ENCODE measurements at regions not wholly inside any gene's neighbourhood (a gene's known extent, or its start where the extent isn't known, plus 50 kb on each side); places are given as distances from the start of the nearest gene placed in this dataset.
A peak's percentile ranks its signal among the peaks of the same experiment; 100 is the strongest.

DNA sequence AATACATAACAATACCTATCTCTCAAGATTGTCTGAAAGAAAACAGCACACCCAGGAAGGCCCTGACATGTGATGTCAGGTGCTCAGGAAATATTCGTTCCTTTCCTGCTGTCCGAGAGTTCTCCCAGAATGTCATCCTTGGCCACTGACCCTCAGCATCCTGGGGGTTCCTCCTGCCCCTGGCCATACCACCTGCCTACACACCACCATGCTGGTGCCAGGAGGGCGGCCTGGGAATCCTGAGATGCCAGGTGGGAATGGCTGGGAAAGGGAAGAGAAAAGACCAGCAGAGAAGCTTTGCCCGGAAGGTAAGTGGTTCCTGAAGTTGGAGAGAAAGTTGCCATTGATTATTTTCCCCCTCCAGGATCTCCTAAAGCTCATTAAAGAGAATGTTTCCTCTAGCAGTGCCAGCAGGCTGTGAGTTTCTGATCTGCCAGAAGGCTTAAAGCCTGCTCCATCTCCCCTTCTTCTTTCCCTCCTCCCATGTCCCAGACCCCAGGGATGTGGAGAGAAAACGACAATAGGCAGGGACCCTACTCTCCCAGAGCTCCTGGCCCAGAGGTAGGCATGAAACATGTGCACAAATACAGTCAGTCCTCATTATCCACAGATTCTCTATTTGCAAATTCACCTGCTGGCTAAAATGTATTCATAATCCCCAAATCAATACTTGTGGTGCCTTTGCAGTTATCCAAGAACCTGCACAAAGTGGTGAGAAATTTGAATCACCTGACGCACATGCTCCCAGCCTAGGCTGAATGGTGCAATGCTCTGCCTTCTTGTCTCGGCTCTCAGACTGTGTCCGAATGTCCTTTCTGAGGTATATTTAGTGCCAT is 147.1 kb upstream of the MYCN start:
- H3K36me3 Mint-ChIP-seq (ENCODE audit: insufficient read depth in 2 of 2) = no peaks in the 10 kb centered on the region
- H3K4me1 Mint-ChIP-seq (ENCODE audit: low read depth) = no peaks in the 10 kb centered on the region
- peaks cover 6% of the 10 kb centered on the region for H3K27me3 Mint-ChIP-seq (ENCODE audit: low read depth)
- ATAC-seq (replicated peaks in 1 of 2) = no peak
- DNase-seq = no peak
- no peaks in the 10 kb centered on the region for H3K9me3 Mint-ChIP-seq
- no peak overlapping the region for H3K4me3 Mint-ChIP-seq
- no peak overlapping the region for H3K27ac Mint-ChIP-seq

DNA sequence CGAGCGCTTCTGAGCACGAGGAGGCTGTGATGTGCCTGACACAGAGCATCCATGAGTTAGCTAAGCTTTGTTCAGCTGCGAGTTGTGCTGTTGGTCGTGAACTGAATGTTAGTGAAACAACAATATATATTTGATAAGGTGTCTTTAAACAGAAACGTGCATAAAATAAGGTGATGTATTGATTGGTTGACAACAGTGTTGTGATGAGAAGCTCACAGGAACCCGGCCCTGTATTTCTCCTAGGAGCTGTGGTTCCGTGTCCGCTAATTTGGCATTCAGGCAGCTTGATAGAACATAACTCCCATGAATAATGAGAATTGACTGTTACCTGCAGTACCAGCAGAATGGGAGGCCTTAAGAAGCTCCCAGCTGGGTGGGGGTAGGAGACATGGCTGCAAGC is 146.4 kb upstream of the MYCN start:
- H3K27me3 Mint-ChIP-seq (ENCODE audit: low read depth) = peaks cover 6% of the 10 kb centered on the region
- H3K27ac Mint-ChIP-seq = no peak overlapping the region
- ATAC-seq (replicated peaks in 1 of 2) (no peak), DNase-seq (no peak)
- H3K4me3 Mint-ChIP-seq = no peak overlapping the region
- H3K36me3 Mint-ChIP-seq (ENCODE audit: insufficient read depth in 2 of 2) = no peaks in the 10 kb centered on the region
- no peaks in the 10 kb centered on the region for H3K9me3 Mint-ChIP-seq
- H3K4me1 Mint-ChIP-seq (ENCODE audit: low read depth) = no peaks in the 10 kb centered on the region

DNA sequence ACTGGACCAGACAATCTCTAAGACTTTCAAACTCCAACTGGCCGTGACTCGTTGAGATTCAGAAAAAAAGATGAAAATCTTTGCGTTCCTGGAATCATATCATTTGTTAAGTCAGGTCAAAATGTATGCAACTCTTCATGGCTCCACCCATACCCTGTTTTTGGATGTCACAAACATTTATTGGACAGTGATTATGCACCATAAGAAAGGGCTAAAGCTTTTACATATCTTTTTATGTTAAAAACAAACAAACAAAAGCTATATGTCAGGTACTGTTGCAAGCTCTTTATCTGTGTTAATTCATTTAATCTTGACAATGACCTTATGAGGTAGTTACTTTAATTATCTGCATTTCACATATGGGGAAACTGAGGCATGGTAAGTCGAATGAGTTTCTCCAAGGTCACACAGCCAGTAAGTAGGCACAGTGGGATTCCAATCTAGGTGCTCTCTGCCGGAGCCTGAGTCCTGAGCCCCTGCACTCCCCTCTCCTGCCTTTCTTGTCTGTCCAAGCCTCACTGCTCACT is 145.7 kb upstream of the MYCN start:
- Mint-ChIP-seq H3K27me3 (ENCODE audit: low read depth) (peaks cover 6% of the 10 kb centered on the region), H3K4me3 (no peak overlapping the region), H3K9me3 (no peaks in the 10 kb centered on the region), H3K27ac (no peak overlapping the region), H3K36me3 (ENCODE audit: insufficient read depth in 2 of 2) (no peaks in the 10 kb centered on the region), H3K4me1 (ENCODE audit: low read depth) (no peaks in the 10 kb centered on the region)
- no peak for DNase-seq
- ATAC-seq (replicated peaks in 1 of 2) = no peak

DNA sequence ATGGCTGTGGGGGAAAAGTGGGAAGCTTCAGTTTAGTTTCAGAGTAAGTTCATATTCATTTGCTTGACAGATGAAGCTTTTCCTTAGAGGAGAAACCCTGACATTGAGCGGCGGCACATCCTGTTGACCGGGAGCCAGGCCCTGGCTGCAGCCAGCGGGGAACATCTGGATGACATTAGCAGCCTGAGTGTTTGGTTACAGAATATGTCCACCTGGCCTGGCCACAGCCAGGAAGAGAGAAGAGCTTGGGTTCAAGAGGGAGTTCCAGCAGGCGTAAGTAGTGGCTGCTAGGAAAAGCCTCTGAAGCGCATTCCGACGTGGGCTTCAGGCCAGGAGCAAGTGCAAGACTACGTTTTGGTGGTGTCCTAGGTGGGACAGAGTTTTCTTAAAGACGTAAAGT is 144.9 kb upstream of the MYCN start:
- Mint-ChIP-seq H3K9me3 (no peaks in the 10 kb centered on the region), H3K27ac (no peak overlapping the region), H3K27me3 (ENCODE audit: low read depth) (peaks cover 6% of the 10 kb centered on the region), H3K36me3 (ENCODE audit: insufficient read depth in 2 of 2) (no peaks in the 10 kb centered on the region), H3K4me1 (ENCODE audit: low read depth) (no peaks in the 10 kb centered on the region), H3K4me3 (no peak overlapping the region)
- ATAC-seq (replicated peaks in 1 of 2) = no peak
- DNase-seq = no peak

DNA sequence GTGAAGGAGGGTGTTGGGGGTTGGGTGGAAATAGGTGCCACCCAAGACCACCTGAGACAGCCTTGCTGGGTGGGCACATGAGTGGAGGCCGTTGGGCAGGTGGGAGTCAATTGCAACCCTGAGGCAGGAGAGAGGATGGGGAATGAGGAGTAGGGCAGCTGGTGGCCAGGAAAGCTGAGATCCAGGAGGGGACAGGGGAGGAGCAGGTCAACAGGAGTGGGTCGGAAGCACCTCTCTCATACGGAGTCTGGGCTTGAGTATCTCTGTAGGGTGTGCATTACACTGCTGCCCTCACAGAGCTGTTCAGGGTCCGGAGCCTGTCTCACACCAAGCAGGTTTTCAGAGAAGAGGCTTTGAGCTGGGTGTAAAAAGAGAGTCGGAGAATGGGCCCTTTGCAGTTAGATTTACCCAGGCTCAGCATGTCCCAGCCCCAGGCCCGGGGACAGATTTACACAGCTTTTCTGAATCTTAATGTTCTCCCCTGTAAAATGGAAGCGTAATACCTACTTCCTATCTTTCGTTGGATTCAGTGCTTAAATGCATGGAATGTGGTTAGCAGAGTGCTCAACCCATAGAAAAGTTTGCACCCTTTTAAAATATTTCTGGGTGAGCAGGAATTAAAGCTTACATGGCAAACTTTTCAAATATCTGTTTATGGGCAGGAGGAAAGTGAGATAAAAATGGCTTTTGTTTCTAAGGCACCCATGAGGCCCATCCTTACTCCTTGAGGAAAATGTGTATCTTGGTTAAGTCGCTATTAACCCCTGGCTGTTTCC is 144.0 kb upstream of the MYCN start:
- Mint-ChIP-seq H3K27me3 (ENCODE audit: low read depth) (peaks cover 3% of the 10 kb centered on the region), H3K4me3 (no peak overlapping the region), H3K4me1 (ENCODE audit: low read depth) (no peaks in the 10 kb centered on the region), H3K36me3 (ENCODE audit: insufficient read depth in 2 of 2) (no peaks in the 10 kb centered on the region), H3K27ac (no peak overlapping the region), H3K9me3 (no peaks in the 10 kb centered on the region)
- DNase-seq (no peak), ATAC-seq (replicated peaks in 1 of 2) (no peak)

DNA sequence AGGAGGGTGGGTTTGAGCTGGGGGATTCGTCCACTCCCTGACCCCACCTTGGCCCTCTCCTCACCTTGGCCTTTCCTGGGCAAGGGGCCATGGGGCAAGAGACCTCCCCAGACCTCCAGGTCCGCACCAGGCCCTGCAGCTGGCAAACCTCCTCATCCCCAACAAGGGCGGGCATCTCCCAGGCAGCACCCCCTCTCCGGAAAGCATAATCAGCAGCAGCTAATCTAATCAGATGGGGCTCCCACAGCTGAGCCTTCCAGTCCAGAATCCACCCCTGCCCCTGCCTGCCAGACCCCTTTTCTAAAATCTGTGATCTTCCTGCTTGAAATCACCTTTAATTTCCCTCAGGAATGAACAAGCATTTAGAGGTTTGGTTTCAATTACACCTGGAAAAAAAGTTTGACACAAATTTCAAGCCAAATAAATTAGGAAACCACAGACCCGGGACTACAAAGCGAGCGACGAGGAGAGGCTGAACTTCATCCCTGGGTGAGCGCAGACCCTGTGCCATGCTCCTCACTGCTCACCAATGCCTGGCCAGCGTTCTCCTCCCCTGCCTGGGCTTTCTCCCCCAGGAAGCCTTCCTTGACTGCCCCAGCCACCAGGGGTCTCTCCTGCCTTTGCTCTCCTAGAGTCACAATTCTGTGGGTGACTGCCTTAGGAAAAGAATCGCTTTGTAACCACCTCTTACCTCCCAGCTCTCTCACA is 143.0 kb upstream of the MYCN start:
- Mint-ChIP-seq H3K27ac (no peak overlapping the region), H3K4me1 (ENCODE audit: low read depth) (no peaks in the 10 kb centered on the region), H3K4me3 (no peak overlapping the region), H3K27me3 (ENCODE audit: low read depth) (no peaks in the 10 kb centered on the region), H3K36me3 (ENCODE audit: insufficient read depth in 2 of 2) (no peaks in the 10 kb centered on the region), H3K9me3 (no peaks in the 10 kb centered on the region)
- DNase-seq = no peak
- ATAC-seq (replicated peaks in 1 of 2) = no peak

DNA sequence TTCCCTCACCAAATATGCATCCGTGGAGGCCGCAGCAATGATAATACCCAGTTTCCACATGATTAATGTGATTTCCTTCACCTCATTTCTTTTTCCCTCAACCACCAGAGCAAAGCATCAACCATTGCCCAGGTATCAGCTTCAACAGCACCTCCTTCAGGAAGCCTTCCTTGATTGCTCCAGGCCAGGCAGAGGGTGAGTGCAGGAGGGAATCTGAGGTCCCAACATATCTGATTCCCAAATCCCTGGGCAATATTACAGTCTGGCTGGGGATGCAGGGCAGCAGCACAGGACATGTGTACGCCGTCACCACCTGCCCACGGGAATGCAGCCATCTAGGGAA is 142.4 kb upstream of the MYCN start:
- ATAC-seq (replicated peaks in 1 of 2) = no peak
- H3K36me3 Mint-ChIP-seq (ENCODE audit: insufficient read depth in 2 of 2) = no peaks in the 10 kb centered on the region
- no peaks in the 10 kb centered on the region for H3K4me1 Mint-ChIP-seq (ENCODE audit: low read depth)
- no peak overlapping the region for H3K27ac Mint-ChIP-seq
- no peak overlapping the region for H3K4me3 Mint-ChIP-seq
- no peaks in the 10 kb centered on the region for H3K27me3 Mint-ChIP-seq (ENCODE audit: low read depth)
- DNase-seq = no peak
- H3K9me3 Mint-ChIP-seq = no peaks in the 10 kb centered on the region

DNA sequence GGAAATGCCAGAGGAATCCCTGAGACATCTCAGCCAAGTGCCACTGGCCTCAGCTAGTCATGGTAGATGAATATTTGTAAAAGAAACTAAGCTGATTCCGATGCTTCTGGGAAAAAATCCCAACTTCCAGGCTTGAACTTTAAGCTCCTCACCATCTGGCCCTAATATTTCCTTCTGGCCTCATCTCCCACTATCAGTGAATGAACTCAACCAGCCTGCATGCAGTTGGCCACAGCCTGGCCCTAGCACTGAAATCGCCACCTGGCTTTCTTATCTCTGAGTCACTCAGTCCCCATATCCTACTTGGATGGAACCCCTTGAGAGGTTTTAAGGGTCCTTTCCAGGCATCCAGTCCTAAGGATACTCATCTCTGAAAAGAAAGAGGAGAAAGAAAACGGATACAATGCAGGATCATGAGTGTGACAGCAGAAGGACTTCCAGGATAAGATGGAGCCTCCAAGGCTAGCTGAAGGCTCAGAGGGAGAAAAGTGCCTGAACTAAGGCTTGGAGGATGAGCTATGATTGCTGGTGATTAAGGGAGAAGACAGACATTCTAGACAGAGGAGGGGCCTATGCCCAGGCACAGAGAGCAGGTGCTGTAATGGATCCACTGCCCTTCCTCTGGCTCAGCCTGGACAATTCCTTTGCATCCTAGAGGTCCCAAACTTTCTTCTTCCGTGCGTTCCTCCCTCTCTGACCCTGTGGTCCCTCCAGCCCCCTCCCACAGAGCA is 141.5 kb upstream of the MYCN start:
- no peak overlapping the region for H3K27ac Mint-ChIP-seq
- no peak overlapping the region for H3K4me3 Mint-ChIP-seq
- H3K36me3 Mint-ChIP-seq (ENCODE audit: insufficient read depth in 2 of 2) = no peaks in the 10 kb centered on the region
- no peaks in the 10 kb centered on the region for H3K9me3 Mint-ChIP-seq
- ATAC-seq (replicated peaks in 1 of 2) = no peak
- H3K27me3 Mint-ChIP-seq (ENCODE audit: low read depth) = no peaks in the 10 kb centered on the region
- H3K4me1 Mint-ChIP-seq (ENCODE audit: low read depth) = no peaks in the 10 kb centered on the region
- DNase-seq = no peak

DNA sequence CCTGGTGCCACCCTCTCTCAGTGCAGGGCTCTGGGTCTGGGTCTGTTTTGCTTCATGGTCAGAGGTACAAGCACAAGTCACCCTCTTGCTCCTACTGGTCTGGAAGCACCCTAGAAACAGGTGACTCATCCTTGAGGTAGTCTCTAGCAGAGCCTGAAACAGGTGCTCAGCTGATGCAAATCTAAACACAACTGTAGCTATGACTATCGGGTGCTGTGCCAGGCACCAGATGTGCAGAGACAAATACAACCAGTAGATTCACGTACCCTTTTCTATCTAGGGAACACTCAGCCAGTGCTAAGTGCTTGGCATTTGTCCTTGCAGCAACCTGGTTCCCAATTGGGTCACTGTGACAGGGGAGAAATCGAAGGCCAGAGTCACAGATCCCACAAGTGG is 140.9 kb upstream of the MYCN start:
- Mint-ChIP-seq H3K4me1 (ENCODE audit: low read depth) (no peaks in the 10 kb centered on the region), H3K27ac (no peak overlapping the region), H3K27me3 (ENCODE audit: low read depth) (no peaks in the 10 kb centered on the region), H3K36me3 (ENCODE audit: insufficient read depth in 2 of 2) (no peaks in the 10 kb centered on the region), H3K4me3 (no peak overlapping the region), H3K9me3 (no peaks in the 10 kb centered on the region)
- no peak for DNase-seq
- ATAC-seq (replicated peaks in 1 of 2) = peak in 1 of 2 donors; percentile 19

DNA sequence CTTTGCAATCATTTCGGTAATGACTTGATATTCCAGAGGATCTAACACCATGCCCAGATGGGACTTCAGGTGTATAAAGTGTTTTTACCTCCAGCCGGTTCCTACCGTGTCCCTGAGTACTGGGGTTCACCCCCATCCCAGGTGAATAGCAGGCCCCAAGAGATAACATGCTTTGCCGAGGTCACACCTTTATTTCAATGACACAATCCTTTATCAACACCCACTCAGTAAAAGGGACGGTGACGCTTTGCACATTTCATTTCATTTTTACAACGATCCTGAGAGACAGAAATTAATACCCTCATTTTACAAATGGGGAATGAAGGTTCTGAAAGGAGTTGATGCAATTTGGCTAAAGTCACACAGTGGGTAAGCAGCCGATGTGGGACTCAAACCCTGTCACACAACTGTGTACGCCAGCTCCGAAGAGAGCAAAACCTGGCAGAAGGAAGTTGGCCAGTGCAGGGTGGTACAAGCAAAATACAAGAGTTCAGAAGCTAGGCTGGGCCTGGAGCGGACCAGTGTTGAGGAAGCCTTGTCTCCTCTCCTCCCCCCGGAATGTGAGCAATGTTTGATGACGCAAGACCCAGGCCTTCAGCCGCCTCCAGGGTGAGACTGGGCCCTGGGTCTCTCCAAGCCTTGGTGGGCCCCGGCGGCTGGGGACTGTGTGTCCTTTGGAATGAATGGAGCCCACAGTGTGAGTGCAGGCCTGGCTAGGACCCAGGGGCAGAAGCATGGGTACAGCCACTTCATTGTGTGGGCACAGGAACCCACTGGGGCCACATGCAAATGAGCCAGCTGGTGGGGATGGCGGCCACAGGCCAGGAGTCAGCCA is 139.6 kb upstream of the MYCN start:
- Mint-ChIP-seq H3K27me3 (ENCODE audit: low read depth) (no peaks in the 10 kb centered on the region), H3K27ac (no peak overlapping the region), H3K9me3 (no peaks in the 10 kb centered on the region), H3K4me1 (ENCODE audit: low read depth) (no peaks in the 10 kb centered on the region), H3K4me3 (no peak overlapping the region), H3K36me3 (ENCODE audit: insufficient read depth in 2 of 2) (no peaks in the 10 kb centered on the region)
- DNase-seq (no peak), ATAC-seq (replicated peaks in 1 of 2) (no peak)

DNA sequence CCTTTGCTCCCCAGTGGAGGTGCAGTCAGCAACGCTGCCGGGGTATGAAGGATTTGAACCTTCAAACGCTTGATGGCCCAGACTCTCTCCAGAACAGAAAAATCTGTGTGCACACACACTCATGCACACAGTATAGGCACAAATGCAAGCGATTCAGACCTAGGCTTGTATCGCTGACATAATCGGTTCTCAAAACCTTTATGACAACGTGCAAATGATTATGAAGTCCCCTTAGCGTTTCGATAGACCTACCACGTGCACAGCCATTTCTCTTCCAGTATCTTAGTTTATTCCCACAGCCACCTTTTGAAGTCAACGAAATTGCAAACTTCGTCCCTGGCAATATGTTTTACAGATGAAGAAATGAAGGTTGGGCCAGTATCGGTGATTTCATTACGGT is 138.9 kb upstream of the MYCN start:
- DNase-seq (no peak), ATAC-seq (replicated peaks in 1 of 2) (no peak)
- Mint-ChIP-seq H3K36me3 (ENCODE audit: insufficient read depth in 2 of 2) (no peaks in the 10 kb centered on the region), H3K4me1 (ENCODE audit: low read depth) (no peaks in the 10 kb centered on the region), H3K4me3 (no peak overlapping the region), H3K9me3 (no peaks in the 10 kb centered on the region), H3K27me3 (ENCODE audit: low read depth) (no peaks in the 10 kb centered on the region), H3K27ac (no peak overlapping the region)

DNA sequence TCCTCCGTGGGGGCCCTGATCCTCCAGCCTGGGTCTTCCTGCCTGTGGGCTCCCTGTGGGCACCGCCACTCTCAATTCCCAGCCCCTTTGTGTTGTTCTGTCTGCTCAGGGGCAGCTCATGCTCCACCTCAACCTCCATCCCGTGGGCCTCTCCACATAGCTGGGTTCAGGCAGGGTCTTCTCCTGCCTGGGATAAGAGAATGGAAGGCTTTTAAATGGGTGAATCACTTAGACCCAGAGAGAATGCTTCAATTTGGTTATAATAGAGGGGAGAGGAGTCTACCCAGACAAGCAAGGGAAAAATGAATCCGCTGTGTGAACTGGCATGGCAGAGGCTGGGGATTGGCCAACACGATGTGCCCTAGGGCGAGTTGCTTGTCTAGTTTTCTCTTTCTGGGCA is 138.4 kb upstream of the MYCN start:
- H3K4me3 Mint-ChIP-seq = no peak overlapping the region
- ATAC-seq (replicated peaks in 1 of 2) (no peak), DNase-seq (no peak)
- no peaks in the 10 kb centered on the region for H3K27me3 Mint-ChIP-seq (ENCODE audit: low read depth)
- no peak overlapping the region for H3K27ac Mint-ChIP-seq
- no peaks in the 10 kb centered on the region for H3K9me3 Mint-ChIP-seq
- H3K4me1 Mint-ChIP-seq (ENCODE audit: low read depth) = no peaks in the 10 kb centered on the region
- H3K36me3 Mint-ChIP-seq (ENCODE audit: insufficient read depth in 2 of 2) = no peaks in the 10 kb centered on the region

Measured in activated T-cell treated with anti-CD3 and anti-CD28 coated beads, Interleukin-2, amount 50 U/mL, for 72 hours (primary cell).